Prostate gland (tissue), 2 donors: ENCODE measurements at regions not wholly inside any gene's neighbourhood (a gene's known extent, or its start where the extent isn't known, plus 50 kb on each side); places are given as distances from the start of the nearest gene placed in this dataset.

Experiments
- POLR2AphosphoS5 ChIP-seq: sonication (generic); formaldehyde crosslinking; IDR thresholded peaks from one replicate; pipeline ENCODE4 v1.6.1; 2017; ENCODE audit warnings: antibody characterized with exemption
- TF ChIP-seq, protein P1 (sequence below), 4 experiments: fragments of 200-600 bp in 2 of 4; fragments of 450-650 bp in 2 of 4; sonication (generic) in 2 of 4; IDR thresholded peaks; 1 replicate in 3 of 4; 2 replicates in 1 of 4; pipeline ENCODE4 v1.5.1; 2016 to 2019; ENCODE audit warnings: antibody characterized with exemption in 4 of 4, mild to moderate bottlenecking in 2 of 4, moderate library complexity in 2 of 4

DNA sequence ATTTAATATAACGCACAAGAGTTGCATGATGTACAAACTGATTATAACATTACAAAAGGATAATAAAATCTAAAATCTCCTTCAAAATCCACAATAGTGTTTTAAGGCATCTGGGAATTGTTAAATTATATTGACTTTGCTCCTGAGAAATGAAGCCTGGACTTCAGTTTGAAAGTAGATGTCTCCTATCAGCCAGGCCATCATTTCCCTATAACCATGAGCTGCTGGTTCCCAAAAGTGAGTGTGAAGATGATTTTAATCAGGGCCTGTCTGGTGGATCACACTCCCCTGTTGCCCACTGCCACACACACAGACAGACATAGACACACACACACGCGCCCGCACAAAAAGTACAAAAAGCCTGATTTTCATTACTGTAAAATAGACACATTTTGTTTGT, 480.7 kb downstream of the RPS29 start:
- TF ChIP-seq, protein P1, sequence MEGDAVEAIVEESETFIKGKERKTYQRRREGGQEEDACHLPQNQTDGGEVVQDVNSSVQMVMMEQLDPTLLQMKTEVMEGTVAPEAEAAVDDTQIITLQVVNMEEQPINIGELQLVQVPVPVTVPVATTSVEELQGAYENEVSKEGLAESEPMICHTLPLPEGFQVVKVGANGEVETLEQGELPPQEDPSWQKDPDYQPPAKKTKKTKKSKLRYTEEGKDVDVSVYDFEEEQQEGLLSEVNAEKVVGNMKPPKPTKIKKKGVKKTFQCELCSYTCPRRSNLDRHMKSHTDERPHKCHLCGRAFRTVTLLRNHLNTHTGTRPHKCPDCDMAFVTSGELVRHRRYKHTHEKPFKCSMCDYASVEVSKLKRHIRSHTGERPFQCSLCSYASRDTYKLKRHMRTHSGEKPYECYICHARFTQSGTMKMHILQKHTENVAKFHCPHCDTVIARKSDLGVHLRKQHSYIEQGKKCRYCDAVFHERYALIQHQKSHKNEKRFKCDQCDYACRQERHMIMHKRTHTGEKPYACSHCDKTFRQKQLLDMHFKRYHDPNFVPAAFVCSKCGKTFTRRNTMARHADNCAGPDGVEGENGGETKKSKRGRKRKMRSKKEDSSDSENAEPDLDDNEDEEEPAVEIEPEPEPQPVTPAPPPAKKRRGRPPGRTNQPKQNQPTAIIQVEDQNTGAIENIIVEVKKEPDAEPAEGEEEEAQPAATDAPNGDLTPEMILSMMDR (IDR thresholded peaks at IDR 0.05) = no peak
- no peak for TF ChIP-seq POLR2AphosphoS5
